ENCODE measurements at regions not wholly inside any gene's neighbourhood (a gene's known extent, or its start where the extent isn't known, plus 50 kb on each side); places are given as distances from the start of the nearest gene placed in this dataset.
"Not testable (repeated sequence)": the region's sequence is repeated elsewhere in the genome, so short reads cannot be mapped to it uniquely, and the experiment has no call there.

GRCh38 chr15:26186138-26186537 lies 323.0 kb upstream of the ATP10A start:
- DNase-seq (ENCODE audit: low read depth in 2 of 2) = not testable (repeated sequence)

- DNase-seq (ENCODE audit: low read depth in 2 of 2) = peak; percentile 59 to 72
Observed at GRCh38 chr15:26182441-26182840, 319.3 kb upstream of the ATP10A start.

GRCh38 chr15:26179906-26180305 lies 316.8 kb upstream of the ATP10A start:
- DNase-seq (ENCODE audit: low read depth in 2 of 2) = no peak

GRCh38 chr15:26178640-26179220 lies 315.6 kb upstream of the ATP10A start:
- DNase-seq (ENCODE audit: low read depth in 2 of 2) = no peak

- DNase-seq (ENCODE audit: low read depth in 2 of 2) = no peak
Observed at GRCh38 chr15:26177816-26178215, 314.7 kb upstream of the ATP10A start.

GRCh38 chr15:26176831-26177230 lies 313.7 kb upstream of the ATP10A start:
- no peak for DNase-seq (ENCODE audit: low read depth in 2 of 2)

GRCh38 chr15:26171266-26171665 lies 308.1 kb upstream of the ATP10A start:
- no peak for DNase-seq (ENCODE audit: low read depth in 2 of 2)

GRCh38 chr15:26166429-26166828 lies 303.3 kb upstream of the ATP10A start:
- DNase-seq (ENCODE audit: low read depth in 2 of 2) = no peak

GRCh38 chr15:26165546-26165945 lies 302.4 kb upstream of the ATP10A start:
- no peak for DNase-seq (ENCODE audit: low read depth in 2 of 2)

- DNase-seq (ENCODE audit: low read depth in 2 of 2) = no peak
Observed at GRCh38 chr15:26160343-26160742, 297.2 kb upstream of the ATP10A start.

- no peak for DNase-seq (ENCODE audit: low read depth in 2 of 2)
Observed at GRCh38 chr15:26158176-26158575, 295.0 kb upstream of the ATP10A start.

GRCh38 chr15:26157081-26157480 lies 294.0 kb upstream of the ATP10A start:
- DNase-seq (ENCODE audit: low read depth in 2 of 2) = no peak

GRCh38 chr15:26156051-26156450 lies 292.9 kb upstream of the ATP10A start:
- DNase-seq (ENCODE audit: low read depth in 2 of 2) = no peak

GRCh38 chr15:26148156-26148860 lies 285.2 kb upstream of the ATP10A start:
- no peak for DNase-seq (ENCODE audit: low read depth in 2 of 2)

GRCh38 chr15:26146202-26146601 lies 283.1 kb upstream of the ATP10A start:
- no peak for DNase-seq (ENCODE audit: low read depth in 2 of 2)

GRCh38 chr15:26145796-26146195 lies 282.7 kb upstream of the ATP10A start:
- no peak for DNase-seq (ENCODE audit: low read depth in 2 of 2)

GRCh38 chr15:26144836-26145235 lies 281.7 kb upstream of the ATP10A start:
- no peak for DNase-seq (ENCODE audit: low read depth in 2 of 2)

GRCh38 chr15:26143221-26143620 lies 280.1 kb upstream of the ATP10A start:
- no peak for DNase-seq (ENCODE audit: low read depth in 2 of 2)

GRCh38 chr15:26134812-26135211 lies 271.7 kb upstream of the ATP10A start:
- DNase-seq (ENCODE audit: low read depth in 2 of 2) = no peak

GRCh38 chr15:26134152-26134551 lies 271.0 kb upstream of the ATP10A start:
- no peak for DNase-seq (ENCODE audit: low read depth in 2 of 2)

GRCh38 chr15:26132811-26133210 lies 269.7 kb upstream of the ATP10A start:
- DNase-seq (ENCODE audit: low read depth in 2 of 2) = no peak

GRCh38 chr15:26129852-26130251 lies 266.7 kb upstream of the ATP10A start:
- DNase-seq (ENCODE audit: low read depth in 2 of 2) = no peak

GRCh38 chr15:26128611-26129140 lies 265.5 kb upstream of the ATP10A start:
- no peak for DNase-seq (ENCODE audit: low read depth in 2 of 2)
